ENCODE measurements at regions not wholly inside any gene's neighbourhood (a gene's known extent, or its start where the extent isn't known, plus 50 kb on each side); places are given as distances from the start of the nearest gene placed in this dataset.

- H3K9ac ChIP-seq (ENCODE audit: low read length), result no peak overlapping the region
- no peaks in the 10 kb centered on the region for H3K9me3 ChIP-seq (ENCODE audit: insufficient read depth, low read length)
- no peaks in the 10 kb centered on the region for H4K20me1 ChIP-seq (ENCODE audit: insufficient read depth, low read length)
- H3K36me3 ChIP-seq (replicated peaks; ENCODE audit: low read depth, low read length), result no peaks in the 10 kb centered on the region
- H3K79me2 ChIP-seq (ENCODE audit: low read length), result no peaks in the 10 kb centered on the region
- peaks cover 15% of the 10 kb centered on the region; the same call in 1 of the 2 replicates for H3K27me3 ChIP-seq (ENCODE audit: low read depth, low read length)
- TF ChIP-seq CTCF (IDR thresholded peaks at IDR 0.05; ENCODE audit: low read depth, low read length) (no peak), EZH2phosphoT487 (IDR thresholded peaks at IDR 0.05; ENCODE audit: low read depth) (no peak)
- H3K4me1 ChIP-seq (ENCODE audit: low read length), result no peaks in the 10 kb centered on the region
- no peak overlapping the region for H3K4me3 ChIP-seq (ENCODE audit: low read length)
- H3K27ac ChIP-seq (ENCODE audit: low read length), result no peak overlapping the region
- H2AFZ ChIP-seq (ENCODE audit: low read depth, low read length), result no peak overlapping the region
- H3K4me2 ChIP-seq (ENCODE audit: low read length), result no peak overlapping the region
Observed at GRCh38 chr3:23706111-23706510, 99.6 kb upstream of the UBE2E1 start.

GRCh38 chr3:23709987-23710386, 95.8 kb upstream of the UBE2E1 start:
- Histone ChIP-seq H3K4me2 (ENCODE audit: low read length) (no peak overlapping the region), H3K79me2 (ENCODE audit: low read length) (no peaks in the 10 kb centered on the region), H3K27me3 (ENCODE audit: low read depth, low read length) (peaks cover 46% of the 10 kb centered on the region), H3K4me3 (ENCODE audit: low read length) (no peak overlapping the region), H3K4me1 (ENCODE audit: low read length) (peaks cover 5% of the 10 kb centered on the region), H3K27ac (ENCODE audit: low read length) (no peak overlapping the region), H4K20me1 (ENCODE audit: insufficient read depth, low read length) (no peaks in the 10 kb centered on the region), H3K36me3 (replicated peaks; ENCODE audit: low read depth, low read length) (no peaks in the 10 kb centered on the region), H2AFZ (ENCODE audit: low read depth, low read length) (no peak overlapping the region; the same call in 1 of the 2 replicates), H3K9me3 (ENCODE audit: insufficient read depth, low read length) (no peaks in the 10 kb centered on the region), H3K9ac (ENCODE audit: low read length) (no peak overlapping the region)
- TF ChIP-seq CTCF (IDR thresholded peaks at IDR 0.05; ENCODE audit: low read depth, low read length), result no peak

- Histone ChIP-seq H2AFZ (ENCODE audit: low read depth, low read length) (no peak overlapping the region), H3K36me3 (replicated peaks; ENCODE audit: low read depth, low read length) (no peaks in the 10 kb centered on the region), H4K20me1 (ENCODE audit: insufficient read depth, low read length) (no peaks in the 10 kb centered on the region), H3K4me2 (ENCODE audit: low read length) (no peak overlapping the region), H3K9ac (ENCODE audit: low read length) (no peak overlapping the region), H3K27me3 (ENCODE audit: low read depth, low read length) (peaks cover 43% of the 10 kb centered on the region), H3K79me2 (ENCODE audit: low read length) (no peaks in the 10 kb centered on the region), H3K27ac (ENCODE audit: low read length) (no peak overlapping the region), H3K9me3 (ENCODE audit: insufficient read depth, low read length) (no peaks in the 10 kb centered on the region), H3K4me1 (ENCODE audit: low read length) (peaks cover 5% of the 10 kb centered on the region), H3K4me3 (ENCODE audit: low read length) (no peak overlapping the region)
- TF ChIP-seq EZH2phosphoT487 (IDR thresholded peaks at IDR 0.05; ENCODE audit: low read depth) (no peak), CTCF (IDR thresholded peaks at IDR 0.05; ENCODE audit: low read depth, low read length) (no peak)
Observed at GRCh38 chr3:23710555-23710954, 95.2 kb upstream of the UBE2E1 start.

- H3K4me1 ChIP-seq (ENCODE audit: low read length), result peaks cover 5% of the 10 kb centered on the region
- no peak for TF ChIP-seq CTCF (IDR thresholded peaks at IDR 0.05; ENCODE audit: low read depth, low read length)
- TF ChIP-seq EZH2phosphoT487 (IDR thresholded peaks at IDR 0.05; ENCODE audit: low read depth), result no peak
- no peaks in the 10 kb centered on the region for H4K20me1 ChIP-seq (ENCODE audit: insufficient read depth, low read length)
- no peaks in the 10 kb centered on the region for H3K36me3 ChIP-seq (replicated peaks; ENCODE audit: low read depth, low read length)
- no peaks in the 10 kb centered on the region for H3K9me3 ChIP-seq (ENCODE audit: insufficient read depth, low read length)
- H3K79me2 ChIP-seq (ENCODE audit: low read length), result no peaks in the 10 kb centered on the region
- no peak overlapping the region for H3K9ac ChIP-seq (ENCODE audit: low read length)
- no peak overlapping the region for H2AFZ ChIP-seq (ENCODE audit: low read depth, low read length)
- H3K27me3 ChIP-seq (ENCODE audit: low read depth, low read length), result peaks cover 46% of the 10 kb centered on the region
- no peak overlapping the region for H3K4me2 ChIP-seq (ENCODE audit: low read length)
- no peak overlapping the region for H3K27ac ChIP-seq (ENCODE audit: low read length)
- no peak overlapping the region for H3K4me3 ChIP-seq (ENCODE audit: low read length)
Observed at GRCh38 chr3:23711916-23712494, 93.8 kb upstream of the UBE2E1 start.
